ENCODE measurements at regions not wholly inside any gene's neighbourhood (a gene's known extent, or its start where the extent isn't known, plus 50 kb on each side); places are given as distances from the start of the nearest gene placed in this dataset.

DNA sequence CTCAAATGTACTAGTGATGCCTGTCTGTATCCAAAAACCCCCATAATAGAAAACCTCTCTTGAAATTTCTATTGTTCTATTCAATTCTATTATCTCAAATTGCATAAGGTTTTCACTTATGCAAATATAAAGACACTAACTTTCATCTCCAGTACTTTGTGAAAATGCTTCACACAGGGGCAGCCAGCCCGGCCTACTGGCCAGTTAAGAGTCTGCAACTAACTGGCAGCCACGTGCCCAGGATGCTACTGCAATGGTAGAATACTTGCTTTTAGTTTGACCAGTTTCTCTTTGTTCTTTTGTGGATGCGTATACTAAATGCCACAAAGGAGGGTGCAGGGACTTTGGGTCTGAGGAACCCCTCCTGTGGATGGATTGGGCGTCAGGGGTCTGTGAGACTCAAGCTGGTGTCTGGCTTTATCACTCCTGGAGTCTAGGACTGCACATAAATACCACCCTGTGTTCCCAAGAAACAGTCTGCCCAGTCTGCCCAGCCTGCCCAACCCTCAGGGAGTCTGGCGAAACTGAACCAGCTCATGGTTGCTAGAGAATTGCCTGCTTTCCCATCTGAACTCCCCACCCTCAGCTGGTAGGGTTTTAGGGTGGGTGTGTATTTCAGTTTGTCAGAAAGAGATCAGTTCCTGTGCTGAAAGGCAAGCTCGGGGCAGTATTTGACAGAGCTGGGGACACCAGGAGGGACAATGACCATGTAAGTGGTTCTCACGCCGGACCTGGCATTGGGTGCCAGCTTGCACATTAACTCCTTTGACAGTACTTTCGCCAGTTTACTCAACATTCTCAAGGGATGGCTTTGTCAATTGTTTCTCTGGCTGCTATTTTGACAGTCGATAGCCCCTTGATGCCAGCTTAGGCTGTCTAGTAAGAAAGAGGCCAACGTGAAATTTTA lies 558.2 kb upstream of the JAG1 start:
- no peak for DNase-seq (ENCODE audit: low read depth, low spot score)
- H3K4me3 ChIP-seq (ENCODE audit: low read depth, low read length), result no peak overlapping the region
- in situ Hi-C loops (cut with HindIII; ENCODE audit: low sequenced_read_pairs), result no loop called here
- TF ChIP-seq, protein P1, sequence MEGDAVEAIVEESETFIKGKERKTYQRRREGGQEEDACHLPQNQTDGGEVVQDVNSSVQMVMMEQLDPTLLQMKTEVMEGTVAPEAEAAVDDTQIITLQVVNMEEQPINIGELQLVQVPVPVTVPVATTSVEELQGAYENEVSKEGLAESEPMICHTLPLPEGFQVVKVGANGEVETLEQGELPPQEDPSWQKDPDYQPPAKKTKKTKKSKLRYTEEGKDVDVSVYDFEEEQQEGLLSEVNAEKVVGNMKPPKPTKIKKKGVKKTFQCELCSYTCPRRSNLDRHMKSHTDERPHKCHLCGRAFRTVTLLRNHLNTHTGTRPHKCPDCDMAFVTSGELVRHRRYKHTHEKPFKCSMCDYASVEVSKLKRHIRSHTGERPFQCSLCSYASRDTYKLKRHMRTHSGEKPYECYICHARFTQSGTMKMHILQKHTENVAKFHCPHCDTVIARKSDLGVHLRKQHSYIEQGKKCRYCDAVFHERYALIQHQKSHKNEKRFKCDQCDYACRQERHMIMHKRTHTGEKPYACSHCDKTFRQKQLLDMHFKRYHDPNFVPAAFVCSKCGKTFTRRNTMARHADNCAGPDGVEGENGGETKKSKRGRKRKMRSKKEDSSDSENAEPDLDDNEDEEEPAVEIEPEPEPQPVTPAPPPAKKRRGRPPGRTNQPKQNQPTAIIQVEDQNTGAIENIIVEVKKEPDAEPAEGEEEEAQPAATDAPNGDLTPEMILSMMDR (IDR thresholded peaks at IDR 0.05; ENCODE audit: low read depth, low read length), result no peak

- TF ChIP-seq, protein P1 (IDR thresholded peaks at IDR 0.05; ENCODE audit: low read depth, low read length), result no peak
- DNase-seq (ENCODE audit: low read depth, low spot score), result no peak
- in situ Hi-C loops (cut with HindIII; ENCODE audit: low sequenced_read_pairs), result no loop called here
- no peak overlapping the region for H3K4me3 ChIP-seq (ENCODE audit: low read depth, low read length)
These were observed 559.1 kb upstream of the JAG1 start for GRCh38 chr20:11232896-11233295.

DNA sequence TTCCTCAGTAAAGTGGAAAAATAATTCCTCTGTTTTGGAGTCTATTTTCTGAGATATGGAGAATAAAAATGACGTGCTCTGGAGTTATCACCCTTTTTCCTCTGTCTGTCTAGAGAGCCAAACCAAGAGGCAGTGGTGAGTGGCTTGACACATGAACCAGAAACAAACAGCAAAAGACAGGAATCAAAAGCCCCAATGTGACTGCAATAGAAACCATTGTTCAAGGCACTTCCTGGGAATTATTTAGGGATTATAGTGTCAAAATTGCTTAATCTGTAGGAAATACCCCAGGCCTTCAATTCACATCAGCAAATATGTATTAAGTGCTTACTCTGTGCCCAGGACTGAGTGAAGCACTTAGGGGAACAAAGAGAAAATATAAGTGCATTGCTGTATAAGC lies 560.4 kb upstream of the JAG1 start:
- in situ Hi-C loops (cut with HindIII; ENCODE audit: low sequenced_read_pairs), result no loop called here
- no peak for DNase-seq (ENCODE audit: low read depth, low spot score)
- TF ChIP-seq, protein P1 (IDR thresholded peaks at IDR 0.05; ENCODE audit: low read depth, low read length), result no peak
- no peak overlapping the region for H3K4me3 ChIP-seq (ENCODE audit: low read depth, low read length)

DNA sequence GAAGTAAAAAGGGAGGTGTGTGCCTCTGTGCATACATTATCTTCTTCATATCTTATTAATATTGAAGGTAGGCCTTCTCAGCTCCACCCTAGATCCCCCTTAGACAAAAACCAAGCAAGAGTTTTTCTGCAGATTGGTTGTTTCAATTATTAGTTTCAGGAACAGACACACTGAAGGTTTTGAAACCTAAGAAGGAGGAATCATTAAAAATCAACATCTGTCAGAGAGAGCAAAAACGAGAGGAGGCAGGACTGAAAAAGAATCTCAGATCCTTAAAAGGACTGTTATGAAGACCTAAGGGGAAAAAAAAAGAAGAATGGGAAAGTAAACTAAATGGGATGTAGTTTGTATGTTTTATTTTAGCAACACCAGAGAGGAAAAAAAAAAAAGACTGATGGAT lies 560.8 kb upstream of the JAG1 start:
- no peak overlapping the region for H3K4me3 ChIP-seq (ENCODE audit: low read depth, low read length)
- DNase-seq (ENCODE audit: low read depth, low spot score), result no peak
- TF ChIP-seq, protein P1 (IDR thresholded peaks at IDR 0.05; ENCODE audit: low read depth, low read length), result no peak
- in situ Hi-C loops (cut with HindIII; ENCODE audit: low sequenced_read_pairs), result no loop called here

GRCh38 chr20:11235058-11235457 lies 561.3 kb upstream of the JAG1 start:
- in situ Hi-C loops (cut with HindIII; ENCODE audit: low sequenced_read_pairs), result no loop called here
- TF ChIP-seq, protein P1 (IDR thresholded peaks at IDR 0.05; ENCODE audit: low read depth, low read length), result no peak
- no peak overlapping the region for H3K4me3 ChIP-seq (ENCODE audit: low read depth, low read length)
- DNase-seq (ENCODE audit: low read depth, low spot score), result peak; percentile 79

DNA sequence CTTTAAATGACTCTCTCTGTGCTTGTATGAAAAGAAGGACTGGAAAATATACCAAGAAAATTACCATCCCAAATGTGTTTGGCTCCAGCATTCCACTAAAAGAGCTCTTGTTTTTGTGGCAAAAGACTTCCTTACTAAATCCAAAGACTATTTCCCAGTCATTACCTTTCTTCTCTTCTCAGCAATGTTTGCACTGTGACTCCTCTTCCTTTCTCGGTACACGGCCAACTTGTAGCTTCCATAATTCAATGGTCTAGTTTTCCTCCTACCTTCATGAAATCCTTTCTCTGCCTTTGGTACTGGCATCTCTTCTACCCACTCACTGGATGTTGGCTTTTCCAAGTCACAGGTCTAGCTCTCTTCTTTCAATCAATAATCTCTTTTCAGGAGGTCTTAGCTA lies 568.5 kb upstream of the JAG1 start:
- in situ Hi-C loops (cut with HindIII; ENCODE audit: low sequenced_read_pairs), result no loop called here
- no peak overlapping the region for H3K4me3 ChIP-seq (ENCODE audit: low read depth, low read length)
- TF ChIP-seq, protein P1 (IDR thresholded peaks at IDR 0.05; ENCODE audit: low read depth, low read length), result no peak
- DNase-seq (ENCODE audit: low read depth, low spot score), result no peak

Data from astrocyte of the spinal cord (primary cell).